GM12878 (cell line): ENCODE measurements at regions not wholly inside any gene's neighbourhood (a gene's known extent, or its start where the extent isn't known, plus 50 kb on each side); places are given as distances from the start of the nearest gene placed in this dataset.

Experiments
- ATAC-seq: fragments of 200-7000 bp; cut with Tn5 transposase; 3 replicates; pipeline ENCODE4 v1.9.1; 2020; ENCODE audit warnings: mild to moderate bottlenecking, moderate library complexity
- BruUV-seq: library from RNA; stranded (reverse); fragments of 400-500 nt; replicated peaks from 2 replicates; lab custom pipeline; 2021; lab: Mats Ljungman, UMichigan
- CTCF ChIA-PET: fragments of 300-600 bp; sonication (Branson Sonifier 250); formaldehyde crosslinking; extraction: SDS; loops from one replicate; lab custom pipeline; 2021; ENCODE audit warnings: inconsistent platforms; lab: Yijun Ruan, JAX
- POLR2A ChIA-PET: fragments of 350-600 bp; formaldehyde crosslinking; extraction: SDS; loops from one replicate; lab custom pipeline; 2021; ENCODE audit warnings: inconsistent platforms; lab: Charles Lee
- RAD21 ChIA-PET: fragments of 300-600 bp; sonication (Branson Sonifier 250); formaldehyde crosslinking; loops from one replicate; lab custom pipeline; 2023; ENCODE audit warnings: antibody characterized with exemption; ENCODE audit not compliant: unreplicated experiment; lab: Charles Lee
- SMC1A ChIA-PET: fragments of 300-600 bp; sonication (Branson Sonifier 250); formaldehyde crosslinking; loops from one replicate; lab custom pipeline; 2023; ENCODE audit not compliant: unreplicated experiment, uncharacterized antibody; lab: Charles Lee
- DNase-seq: peaks from one replicate; pipeline ENCODE4 v3.0.0-alpha.2; 2011; ENCODE audit warnings: low read depth, low spot score
- FAIRE-seq: peaks from 3 replicates; lab custom pipeline; 2011; peaks lifted over from hg19 to GRCh38; lab: Jason Lieb, UNC
- H2AFZ ChIP-seq: 2 replicates; pipeline ENCODE4 v1.6.0; 2011; ENCODE audit warnings: low read depth, low read length, control low read depth; ENCODE audit not compliant: control insufficient read depth
- H3K27ac ChIP-seq: 2 replicates; pipeline ENCODE4 v1.5.1; 2011; ENCODE audit warnings: control low read depth; ENCODE audit not compliant: control insufficient read depth, insufficient read depth
- H3K27me3 ChIP-seq, 2 experiments: replicated peaks in 1 of 2; 2 replicates each; pipeline versions ENCODE4 v1.6.0 to v1.6.1; 2011; ENCODE audit warnings: low read length in 1 of 2; ENCODE audit not compliant: control insufficient read depth in 2 of 2, insufficient read depth in 2 of 2
- H3K36me3 ChIP-seq, 2 experiments: 2 replicates each; pipeline ENCODE4 v1.5.1; 2011; ENCODE audit warnings: low read length in 1 of 2; ENCODE audit not compliant: control insufficient read depth in 2 of 2, insufficient read depth in 2 of 2
- H3K4me1 ChIP-seq: 2 replicates; pipeline ENCODE4 v1.6.1; 2011; ENCODE audit warnings: mild to moderate bottlenecking, low read length, moderate library complexity, mixed read lengths; ENCODE audit not compliant: control insufficient read depth, insufficient read depth
- H3K4me2 ChIP-seq: 2 replicates; pipeline ENCODE4 v1.6.0; 2011; ENCODE audit warnings: control low read depth; ENCODE audit not compliant: control insufficient read depth, insufficient read depth
- H3K4me3 ChIP-seq: fragments of 200-600 bp; sonication (generic); 2 replicates; pipeline ENCODE4 v1.5.1; 2016
- H3K79me2 ChIP-seq: 2 replicates; pipeline ENCODE4 v1.6.0; 2011; ENCODE audit warnings: low read length; ENCODE audit not compliant: control insufficient read depth, insufficient read depth
- H3K9ac ChIP-seq: 2 replicates; pipeline ENCODE4 v1.8.0; 2011; ENCODE audit warnings: low read length, control low read depth, mixed read lengths; ENCODE audit not compliant: control insufficient read depth, insufficient read depth
- H3K9me3 ChIP-seq: replicated peaks from 3 replicates; pipeline ENCODE4 v1.5.1; 2011; ENCODE audit warnings: mild to moderate bottlenecking, low read length; ENCODE audit not compliant: control insufficient read depth, insufficient read depth
- H4K20me1 ChIP-seq: 2 replicates; pipeline ENCODE4 v1.6.0; 2011; ENCODE audit not compliant: control insufficient read depth, insufficient read depth
- BHLHE40 ChIP-seq, 2 experiments: fragments of 450-650 bp in 1 of 2; IDR thresholded peaks; 2 replicates each; pipeline ENCODE4 v1.6.1; 2011 to 2017; ENCODE audit warnings: low read depth in 2 of 2, borderline replicate concordance in 1 of 2, improper control_type of control experiment in 1 of 2, low read length in 1 of 2, mild to moderate bottlenecking in 1 of 2
- CBX5 ChIP-seq: sonication (generic); IDR thresholded peaks from 2 replicates; pipeline ENCODE4 v1.6.1; 2016; ENCODE audit warnings: low read depth, moderate library complexity, mild to moderate bottlenecking, inconsistent platforms
- CHD4 ChIP-seq: fragments of 200-600 bp; sonication (generic); IDR thresholded peaks from 2 replicates; pipeline ENCODE4 v1.6.1; 2016; ENCODE audit warnings: mild to moderate bottlenecking
- DPF2 ChIP-seq: fragments of 450-650 bp; IDR thresholded peaks from 2 replicates; pipeline ENCODE4 v1.6.1; 2017; ENCODE audit warnings: mild to moderate bottlenecking
- EGR1 ChIP-seq, 2 experiments: IDR thresholded peaks; 1 replicate in 1 of 2; 2 replicates in 1 of 2; pipeline ENCODE4 v1.6.1; 2011 to 2012; ENCODE audit warnings: low read depth in 2 of 2, low read length in 2 of 2, borderline replicate concordance in 1 of 2, mild to moderate bottlenecking in 1 of 2, moderate library complexity in 1 of 2
- FOXK2 ChIP-seq: fragments of 450-650 bp; IDR thresholded peaks from 2 replicates; pipeline ENCODE4 v1.6.1; 2017; ENCODE audit warnings: mild to moderate bottlenecking, moderate library complexity
- GATAD2B ChIP-seq: fragments of 450-650 bp; conservative IDR thresholded peaks from 2 replicates; pipeline ENCODE4 v1.6.1; 2017; ENCODE audit warnings: low read depth, mild to moderate bottlenecking, moderate library complexity
- HDAC2 ChIP-seq: fragments of 200-600 bp; sonication (generic); IDR thresholded peaks from 2 replicates; pipeline ENCODE4 v1.6.1; 2017
- IRF4 ChIP-seq: IDR thresholded peaks from 2 replicates; pipeline ENCODE4 v1.6.1; 2011; ENCODE audit warnings: low read depth, low read length
- MEF2A ChIP-seq: IDR thresholded peaks from 2 replicates; pipeline ENCODE4 v1.6.1; 2011; ENCODE audit warnings: low read depth, mild to moderate bottlenecking, low read length, moderate library complexity; ENCODE audit not compliant: insufficient read depth
- NFXL1 ChIP-seq: fragments of 450-650 bp; IDR thresholded peaks from 2 replicates; pipeline ENCODE4 v1.6.1; 2017; ENCODE audit warnings: antibody characterized with exemption, mild to moderate bottlenecking, borderline replicate concordance
- STAT1 ChIP-seq: fragments of 450-650 bp; conservative IDR thresholded peaks from 2 replicates; pipeline ENCODE4 v1.6.1; 2014; ENCODE audit warnings: antibody characterized with exemption, mild to moderate bottlenecking
- SUZ12 ChIP-seq: fragments of 200-600 bp; sonication (generic); IDR thresholded peaks from one replicate; pipeline ENCODE4 v1.6.1; 2018; ENCODE audit warnings: antibody characterized with exemption, mild to moderate bottlenecking; ENCODE audit not compliant: unreplicated experiment
- TCF12 ChIP-seq: IDR thresholded peaks from 2 replicates; pipeline ENCODE4 v1.6.1; 2011; ENCODE audit warnings: low read depth, mild to moderate bottlenecking, low read length
- ZNF622 ChIP-seq: fragments of 450-650 bp; IDR thresholded peaks from 2 replicates; pipeline ENCODE4 v1.6.1; 2017; ENCODE audit warnings: mild to moderate bottlenecking, inconsistent platforms
- WGBS: methylation state at CpG from one replicate; pipeline ENCODE4 v1.1.6; 2016; ENCODE audit warnings: low lambda C conversion rate; ENCODE audit not compliant: insufficient replicate concordance, insufficient coverage; ENCODE audit errors: missing lambda C conversion rate; 5-methylcytosine and 5-hydroxymethylcytosine counted together
- in situ Hi-C: fragments of 300-500 bp; cut with MboI; formaldehyde crosslinking; loops from 9 replicates; pipeline ENCODE4 v1.14.3; 2018; ENCODE audit warnings: mixed read lengths
- intact Hi-C: fragments of 100-400 bp; cut with micrococcal nuclease; formaldehyde crosslinking; loops from one replicate; pipeline ENCODE4 v1.14.2; 2022; ENCODE audit not compliant: unreplicated experiment
- TF ChIP-seq, protein P1 (sequence below): fragments of 450-650 bp; conservative IDR thresholded peaks from 2 replicates; pipeline ENCODE4 v1.6.1; 2017; ENCODE audit warnings: mild to moderate bottlenecking, moderate library complexity
- TF ChIP-seq, protein P2 (sequence below), 3 experiments: IDR thresholded peaks in 2 of 3; conservative IDR thresholded peaks in 1 of 3; 2 replicates each; pipeline ENCODE4 v1.5.1; 2011; ENCODE audit warnings: low read depth in 3 of 3, low read length in 3 of 3, mild to moderate bottlenecking in 3 of 3, control low read depth in 2 of 3, moderate library complexity in 2 of 3, inconsistent platforms in 1 of 3, mixed read lengths in 1 of 3; ENCODE audit not compliant: control insufficient read depth in 2 of 3, insufficient read depth in 1 of 3; ENCODE audit errors: extremely low read depth in 1 of 3

DNA sequence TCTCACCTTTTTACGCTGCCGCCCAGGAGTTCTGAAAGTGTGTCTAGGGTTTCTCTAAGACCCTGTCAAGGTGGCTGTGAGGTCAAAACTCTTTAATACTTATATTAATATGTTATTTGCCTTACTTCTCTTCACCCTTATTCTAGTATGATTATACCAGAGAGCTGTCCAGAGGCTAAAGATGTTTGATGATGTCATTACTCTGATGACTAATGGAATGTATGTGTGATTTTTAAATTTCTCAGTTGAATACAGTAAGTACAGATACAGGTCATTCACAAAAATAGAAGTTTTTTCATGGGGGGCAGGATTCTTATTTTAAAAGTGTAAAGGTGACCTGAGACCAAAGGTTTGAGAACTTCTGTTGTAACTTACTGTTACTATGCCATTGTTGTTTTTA lies 150.6 kb upstream of the FOXP2 start:
- Histone ChIP-seq H3K4me2 (no peak overlapping the region), H3K9ac (no peak overlapping the region), H4K20me1 (no peaks in the 10 kb centered on the region), H3K4me3 (no peak overlapping the region), H3K4me1 (no peaks in the 10 kb centered on the region)
- no TSS peak for BruUV-seq
- FAIRE-seq (no peak), ATAC-seq (0 out of 3 replicates have a peak, but pooled peaks have one; percentile 27)
- CTCF ChIA-PET, result interaction anchor here (0.8 kb wide), 1 partner anchor 9 kb away, joined by 3 read pairs; no protein-coding TSS in a partner anchor
- intact Hi-C loops, result no loop called here
- TF ChIP-seq CHD4 (no peak), IRF4 (no peak), GATAD2B (no peak), STAT1 (no peak), ZNF622 (no peak), DPF2 (no peak), FOXK2 (no peak), NFXL1 (no peak)
- TF ChIP-seq, all 136 proteins: peak for 0
- H2AFZ ChIP-seq, result no peak overlapping the region
- SMC1A ChIA-PET, result no interaction called here
- no peaks in the 10 kb centered on the region for H3K9me3 ChIP-seq
- DNase-seq, result no peak
- H3K27me3 ChIP-seq, result no peaks in the 10 kb centered on the region
- RAD21 ChIA-PET, result no interaction called here
- in situ Hi-C loops, result no loop called here
- H3K36me3 ChIP-seq, result no peaks in the 10 kb centered on the region
- no peaks in the 10 kb centered on the region for H3K79me2 ChIP-seq
- H3K27ac ChIP-seq, result no peak overlapping the region
- 6% methylated on average over 2 of the region's 2 CpGs for WGBS
- POLR2A ChIA-PET, result no interaction called here

DNA sequence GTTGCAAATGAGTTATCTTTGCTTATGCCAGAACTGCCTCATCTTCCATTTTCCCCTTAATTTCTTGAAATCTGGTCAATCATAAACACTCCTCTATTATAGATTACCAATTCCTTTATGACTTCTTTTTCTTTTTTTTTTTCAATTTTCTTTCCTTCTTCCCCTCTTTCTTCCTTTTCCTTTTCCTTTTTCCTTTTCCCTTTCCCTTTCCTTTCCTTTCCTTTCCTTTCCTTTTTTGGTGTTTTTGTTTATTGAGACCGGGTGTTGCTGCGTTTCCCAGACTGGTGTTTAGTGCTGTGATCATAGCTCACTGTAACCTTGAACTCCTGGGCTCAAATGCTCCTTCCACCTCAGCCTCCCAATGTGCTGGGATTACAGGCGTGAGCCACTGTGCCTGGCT lies 151.4 kb upstream of the FOXP2 start:
- SMC1A ChIA-PET, result no interaction called here
- H3K79me2 ChIP-seq, result no peaks in the 10 kb centered on the region
- CTCF ChIA-PET, result interaction anchor here (0.8 kb wide), 1 partner anchor 8 kb away, joined by 3 read pairs; no protein-coding TSS in a partner anchor
- RAD21 ChIA-PET, result no interaction called here
- H4K20me1 ChIP-seq, result no peaks in the 10 kb centered on the region
- no peaks in the 10 kb centered on the region for H3K27me3 ChIP-seq
- no peaks in the 10 kb centered on the region for H3K4me1 ChIP-seq
- no peak overlapping the region for H3K4me3 ChIP-seq
- no peak overlapping the region for H3K4me2 ChIP-seq
- H3K9me3 ChIP-seq, result no peaks in the 10 kb centered on the region
- no TSS peak for BruUV-seq
- no peak overlapping the region for H3K9ac ChIP-seq
- in situ Hi-C loops (no loop called here), intact Hi-C loops (no loop called here)
- H2AFZ ChIP-seq, result no peak overlapping the region
- ATAC-seq, result no peak
- no peak overlapping the region for H3K27ac ChIP-seq
- no peak for FAIRE-seq
- 19% methylated on average over 3 of the region's 3 CpGs for WGBS
- no peak for DNase-seq
- POLR2A ChIA-PET, result no interaction called here
- no peaks in the 10 kb centered on the region for H3K36me3 ChIP-seq
- TF ChIP-seq MEF2A, result no peak
- no peak for TF ChIP-seq BHLHE40 (IDR thresholded peaks at IDR 0.05; ENCODE audit: borderline replicate concordance in 1 of 2, low read depth in 2 of 2, low read length in 1 of 2)
- TF ChIP-seq EGR1 (IDR thresholded peaks at IDR 0.05; ENCODE audit: borderline replicate concordance in 1 of 2, low read depth in 2 of 2, low read length in 2 of 2), result no peak
- TF ChIP-seq SUZ12, result no peak
- no peak for TF ChIP-seq CBX5
- TF ChIP-seq HDAC2, result no peak
- TF ChIP-seq, protein P1, sequence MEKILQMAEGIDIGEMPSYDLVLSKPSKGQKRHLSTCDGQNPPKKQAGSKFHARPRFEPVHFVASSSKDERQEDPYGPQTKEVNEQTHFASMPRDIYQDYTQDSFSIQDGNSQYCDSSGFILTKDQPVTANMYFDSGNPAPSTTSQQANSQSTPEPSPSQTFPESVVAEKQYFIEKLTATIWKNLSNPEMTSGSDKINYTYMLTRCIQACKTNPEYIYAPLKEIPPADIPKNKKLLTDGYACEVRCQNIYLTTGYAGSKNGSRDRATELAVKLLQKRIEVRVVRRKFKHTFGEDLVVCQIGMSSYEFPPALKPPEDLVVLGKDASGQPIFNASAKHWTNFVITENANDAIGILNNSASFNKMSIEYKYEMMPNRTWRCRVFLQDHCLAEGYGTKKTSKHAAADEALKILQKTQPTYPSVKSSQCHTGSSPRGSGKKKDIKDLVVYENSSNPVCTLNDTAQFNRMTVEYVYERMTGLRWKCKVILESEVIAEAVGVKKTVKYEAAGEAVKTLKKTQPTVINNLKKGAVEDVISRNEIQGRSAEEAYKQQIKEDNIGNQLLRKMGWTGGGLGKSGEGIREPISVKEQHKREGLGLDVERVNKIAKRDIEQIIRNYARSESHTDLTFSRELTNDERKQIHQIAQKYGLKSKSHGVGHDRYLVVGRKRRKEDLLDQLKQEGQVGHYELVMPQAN, result no peak
- no peak for TF ChIP-seq TCF12
- TF ChIP-seq, protein P2, sequence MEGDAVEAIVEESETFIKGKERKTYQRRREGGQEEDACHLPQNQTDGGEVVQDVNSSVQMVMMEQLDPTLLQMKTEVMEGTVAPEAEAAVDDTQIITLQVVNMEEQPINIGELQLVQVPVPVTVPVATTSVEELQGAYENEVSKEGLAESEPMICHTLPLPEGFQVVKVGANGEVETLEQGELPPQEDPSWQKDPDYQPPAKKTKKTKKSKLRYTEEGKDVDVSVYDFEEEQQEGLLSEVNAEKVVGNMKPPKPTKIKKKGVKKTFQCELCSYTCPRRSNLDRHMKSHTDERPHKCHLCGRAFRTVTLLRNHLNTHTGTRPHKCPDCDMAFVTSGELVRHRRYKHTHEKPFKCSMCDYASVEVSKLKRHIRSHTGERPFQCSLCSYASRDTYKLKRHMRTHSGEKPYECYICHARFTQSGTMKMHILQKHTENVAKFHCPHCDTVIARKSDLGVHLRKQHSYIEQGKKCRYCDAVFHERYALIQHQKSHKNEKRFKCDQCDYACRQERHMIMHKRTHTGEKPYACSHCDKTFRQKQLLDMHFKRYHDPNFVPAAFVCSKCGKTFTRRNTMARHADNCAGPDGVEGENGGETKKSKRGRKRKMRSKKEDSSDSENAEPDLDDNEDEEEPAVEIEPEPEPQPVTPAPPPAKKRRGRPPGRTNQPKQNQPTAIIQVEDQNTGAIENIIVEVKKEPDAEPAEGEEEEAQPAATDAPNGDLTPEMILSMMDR (IDR thresholded peaks at IDR 0.05 in 2 of 3, conservative IDR thresholded peaks at IDR 0.05 in 1 of 3; ENCODE audit: control insufficient read depth in 2 of 3, extremely low read depth in 1 of 3, insufficient read depth in 1 of 3, low read depth in 3 of 3, low read length in 3 of 3), result no peak
